SK-N-SH (cell line): ENCODE measurements at regions not wholly inside any gene's neighbourhood (a gene's known extent, or its start where the extent isn't known, plus 50 kb on each side); places are given as distances from the start of the nearest gene placed in this dataset.

Experiments used
- CTCF ChIA-PET: fragments of 300-600, 350-600 bp; formaldehyde crosslinking; extraction: SDS; loops from one replicate; lab custom pipeline; 2021; lab: Yijun Ruan, JAX
- POLR2A ChIA-PET: fragments of 350-600 bp; sonication (Branson Sonifier 250); formaldehyde crosslinking; extraction: SDS; loops from one replicate; lab custom pipeline; 2020; ENCODE audit warnings: antibody characterized with exemption, inconsistent platforms; lab: Yijun Ruan, JAX
- DNase-seq: peaks from one replicate; pipeline ENCODE4 v3.0.0; 2012
- H2AFZ ChIP-seq: fragments of 200-600 bp; sonication (generic); 2 replicates; pipeline ENCODE4 v1.8.1; 2016; ENCODE audit warnings: antibody characterized with exemption, mild to moderate bottlenecking, low read depth
- H3F3A ChIP-seq: fragments of 200-600 bp; sonication (generic); replicated peaks from 2 replicates; pipeline ENCODE3; 2016; ENCODE audit warnings: antibody characterized with exemption, mild to moderate bottlenecking; ENCODE audit not compliant: insufficient read depth
- H3K27ac ChIP-seq, 2 experiments: fragments of 200-500 bp in 1 of 2; fragments of 200-600 bp in 1 of 2; sonication (Bioruptor generic) in 1 of 2; sonication (generic), shearing (Covaris generic) in 1 of 2; 2 replicates each; pipeline versions ENCODE4 v1.5.1 to v1.6.1; 2014 to 2016; ENCODE audit warnings: low read depth in 2 of 2, inconsistent platforms in 1 of 2, low read length in 1 of 2, mild to moderate bottlenecking in 1 of 2, mixed read lengths in 1 of 2
- H3K27me3 ChIP-seq: fragments of 200-600 bp; sonication (generic), shearing (Covaris generic); 2 replicates; pipeline ENCODE4 v1.6.1; 2016; ENCODE audit warnings: mixed run types; ENCODE audit not compliant: insufficient read depth
- H3K36me3 ChIP-seq, 2 experiments: fragments of 200-500 bp in 1 of 2; fragments of 200-600 bp in 1 of 2; sonication (Bioruptor generic) in 1 of 2; sonication (generic) in 1 of 2; replicated peaks in 1 of 2; 2 replicates each; pipeline versions ENCODE3 to v1.5.1; 2014 to 2016; ENCODE audit warnings: low read length in 1 of 2, mild to moderate bottlenecking in 1 of 2; ENCODE audit not compliant: insufficient read depth in 2 of 2, control insufficient read depth in 1 of 2
- H3K4me1 ChIP-seq, 2 experiments: fragments of 200-500 bp in 1 of 2; fragments of 200-600 bp in 1 of 2; sonication (Bioruptor generic) in 1 of 2; sonication (generic), shearing (Covaris generic) in 1 of 2; 2 replicates each; pipeline versions ENCODE4 v1.5.1 to v1.6.1; 2014 to 2016; ENCODE audit warnings: low read depth in 1 of 2, low read length in 1 of 2, mixed run types in 1 of 2; ENCODE audit not compliant: insufficient read depth in 2 of 2, control insufficient read depth in 1 of 2
- H3K4me2 ChIP-seq: fragments of 200-600 bp; sonication (generic), shearing (Covaris generic); 2 replicates; pipeline ENCODE4 v1.6.1; 2017; ENCODE audit warnings: mixed run types
- H3K4me3 ChIP-seq, 2 experiments: fragments of 200-500 bp in 1 of 2; fragments of 200-600 bp in 1 of 2; sonication (Bioruptor generic) in 1 of 2; sonication (generic), shearing (Covaris generic) in 1 of 2; 2 replicates each; pipeline versions ENCODE4 v1.5.1 to v1.8.1; 2014 to 2016; ENCODE audit warnings: low read depth in 2 of 2, inconsistent platforms in 1 of 2, low read length in 1 of 2, mild to moderate bottlenecking in 1 of 2, mixed read lengths in 1 of 2, moderate library complexity in 1 of 2
- H3K79me2 ChIP-seq: fragments of 200-600 bp; sonication (generic); 2 replicates; pipeline ENCODE4 v1.8.1; 2017; ENCODE audit warnings: mild to moderate bottlenecking; ENCODE audit not compliant: insufficient read depth
- H3K9ac ChIP-seq: fragments of 200-600 bp; sonication (generic); 2 replicates; pipeline ENCODE4 v1.6.1; 2017; ENCODE audit warnings: mixed run types
- H3K9me2 ChIP-seq: fragments of 200-600 bp; sonication (generic); 2 replicates; pipeline ENCODE4 v1.6.1; 2017; ENCODE audit warnings: mixed run types
- H3K9me3 ChIP-seq: fragments of 200-600 bp; sonication (generic); 2 replicates; pipeline ENCODE4 v1.6.1; 2017; ENCODE audit warnings: mixed run types, mild to moderate bottlenecking, moderate library complexity
- H4K20me1 ChIP-seq: fragments of 200-600 bp; sonication (generic); 2 replicates; pipeline ENCODE4 v1.6.1; 2017; ENCODE audit warnings: mild to moderate bottlenecking, mixed run types; ENCODE audit not compliant: insufficient read depth
- EP300 ChIP-seq, 2 experiments: IDR thresholded peaks; 2 replicates each; pipeline versions ENCODE4 v1.4.0 to v1.6.1; 2012; ENCODE audit warnings: borderline replicate concordance in 1 of 2, low read depth in 1 of 2, low read length in 1 of 2
- EZH2phosphoT487 ChIP-seq: fragments of 200-600 bp; sonication (generic); IDR thresholded peaks from 2 replicates; pipeline ENCODE4 v1.6.1; 2017; ENCODE audit warnings: low read depth, mixed run types, mild to moderate bottlenecking, antibody characterized with exemption, moderate library complexity, borderline replicate concordance
- FOSL2 ChIP-seq: IDR thresholded peaks from 2 replicates; pipeline ENCODE4 v1.4.0; 2012; ENCODE audit warnings: low read depth, mild to moderate bottlenecking, moderate library complexity, borderline replicate concordance
- FOXM1 ChIP-seq: IDR thresholded peaks from 2 replicates; pipeline ENCODE4 v1.4.0; 2012; ENCODE audit warnings: low read depth, mild to moderate bottlenecking
- GABPA ChIP-seq: IDR thresholded peaks from 2 replicates; pipeline ENCODE4 v1.4.0; 2012; ENCODE audit warnings: low read depth, mild to moderate bottlenecking
- GATA2 ChIP-seq: sonication (generic); formaldehyde crosslinking; IDR thresholded peaks from 2 replicates; pipeline ENCODE4 v1.5.0; 2020; ENCODE audit warnings: mild to moderate bottlenecking, missing genetic modification reagents
- IRF3 ChIP-seq: fragments of 150-350 bp; IDR thresholded peaks from 2 replicates; pipeline ENCODE4 v1.6.1; 2016; ENCODE audit warnings: mild to moderate bottlenecking, low read depth, low read length
- MEF2A ChIP-seq: IDR thresholded peaks from 2 replicates; pipeline ENCODE4 v1.4.0; 2012; ENCODE audit warnings: low read depth, borderline replicate concordance
- MXI1 ChIP-seq: IDR thresholded peaks from 2 replicates; pipeline ENCODE4 v1.6.1; 2012; ENCODE audit warnings: mild to moderate bottlenecking, low read depth, low read length, improper control_type of control experiment
- NFIC ChIP-seq: IDR thresholded peaks from 2 replicates; pipeline ENCODE4 v1.4.0; 2012; ENCODE audit warnings: borderline replicate concordance
- RCOR1 ChIP-seq: fragments of 150-350 bp; IDR thresholded peaks from 2 replicates; pipeline ENCODE4 v1.6.1; 2017; ENCODE audit warnings: antibody characterized with exemption, low read length
- REST ChIP-seq: IDR thresholded peaks from 2 replicates; pipeline ENCODE4 v1.6.1; 2012; ENCODE audit warnings: mild to moderate bottlenecking, low read depth, low read length, moderate library complexity
- RXRA ChIP-seq: IDR thresholded peaks from 2 replicates; pipeline ENCODE4 v1.4.0; 2012; ENCODE audit warnings: low read depth, mild to moderate bottlenecking, borderline replicate concordance
- SMC3 ChIP-seq: IDR thresholded peaks from 2 replicates; pipeline ENCODE4 v1.6.1; 2012; ENCODE audit warnings: low read depth, low read length, improper control_type of control experiment
- TCF12 ChIP-seq: IDR thresholded peaks from 2 replicates; pipeline ENCODE4 v1.4.0; 2012
- TEAD4 ChIP-seq: IDR thresholded peaks from 2 replicates; pipeline ENCODE4 v1.4.0; 2012; ENCODE audit warnings: mild to moderate bottlenecking, borderline replicate concordance; ENCODE audit not compliant: insufficient read depth
- USF1 ChIP-seq: IDR thresholded peaks from 2 replicates; pipeline ENCODE4 v1.4.0; 2012; ENCODE audit warnings: low read depth, borderline replicate concordance
- ZBTB33 ChIP-seq: IDR thresholded peaks from 2 replicates; pipeline ENCODE4 v1.4.0; 2012; ENCODE audit warnings: low read depth, borderline replicate concordance
- WGBS: methylation state at CpG from one replicate; pipeline ENCODE4 v1.1.6; 2017; ENCODE audit warnings: low lambda C conversion rate; 5-methylcytosine and 5-hydroxymethylcytosine counted together

GRCh38 chr6:126811321-126811720, 307.1 kb upstream of the RSPO3 start:
- no peaks in the 10 kb centered on the region for H3K36me3 ChIP-seq
- TF ChIP-seq RCOR1 (no peak), FOXM1 (no peak), RXRA (no peak), USF1 (no peak), EZH2phosphoT487 (no peak), MXI1 (no peak), REST (no peak), GABPA (no peak), MEF2A (no peak)
- no peak overlapping the region for H3K9ac ChIP-seq
- H3K27ac ChIP-seq = no peak overlapping the region
- no peak overlapping the region for H3K4me3 ChIP-seq
- H4K20me1 ChIP-seq = no peaks in the 10 kb centered on the region
- H3K4me1 ChIP-seq = no peaks in the 10 kb centered on the region
- no peaks in the 10 kb centered on the region for H3K79me2 ChIP-seq
- no peak overlapping the region for H3K4me2 ChIP-seq
- WGBS = under 1% methylated on average over 3 of the region's 3 CpGs
- peaks cover 10% of the 10 kb centered on the region for H3K27me3 ChIP-seq
- H2AFZ ChIP-seq = no peak overlapping the region
- H3F3A ChIP-seq = no peaks in the 10 kb centered on the region
- POLR2A ChIA-PET = no interaction called here
- no peaks in the 10 kb centered on the region for H3K9me3 ChIP-seq
- no peak for DNase-seq
- no peaks in the 10 kb centered on the region for H3K9me2 ChIP-seq
- CTCF ChIA-PET = interaction anchor here (0.6 to 5.0 kb wide), 2 partner anchors 7 to 772 kb away, joined by 3 to 33 read pairs; no protein-coding TSS in a partner anchor

GRCh38 chr6:126812010-126812409, 306.5 kb upstream of the RSPO3 start:
- CTCF ChIA-PET = interaction anchor here (5.0 kb wide), 1 partner anchor 8 kb away, joined by 33 read pairs; no protein-coding TSS in a partner anchor
- Histone ChIP-seq H2AFZ (no peak overlapping the region), H3K9me2 (no peaks in the 10 kb centered on the region), H3F3A (no peaks in the 10 kb centered on the region), H3K36me3 (no peaks in the 10 kb centered on the region), H4K20me1 (no peaks in the 10 kb centered on the region), H3K4me1 (no peaks in the 10 kb centered on the region), H3K4me3 (no peak overlapping the region), H3K27me3 (peaks cover 5% of the 10 kb centered on the region), H3K79me2 (no peaks in the 10 kb centered on the region), H3K9ac (no peak overlapping the region), H3K9me3 (no peaks in the 10 kb centered on the region), H3K4me2 (no peak overlapping the region), H3K27ac (no peak overlapping the region)
- POLR2A ChIA-PET = no interaction called here
- 11% methylated on average over 3 of the region's 3 CpGs for WGBS
- no peak for DNase-seq
- no peak for TF ChIP-seq NFIC
- TF ChIP-seq ZBTB33 = no peak
- no peak for TF ChIP-seq TEAD4
- no peak for TF ChIP-seq SMC3
- no peak for TF ChIP-seq EP300 (IDR thresholded peaks at IDR 0.05; ENCODE audit: borderline replicate concordance in 1 of 2, low read depth in 1 of 2, low read length in 1 of 2)
- no peak for TF ChIP-seq TCF12
- TF ChIP-seq FOSL2 = no peak
- no peak for TF ChIP-seq MXI1
- TF ChIP-seq RCOR1 = no peak
- TF ChIP-seq IRF3 = no peak
- no peak for TF ChIP-seq GATA2 (CRISPR knock-in tag)
